ENCODE measurements at regions not wholly inside any gene's neighbourhood (a gene's known extent, or its start where the extent isn't known, plus 50 kb on each side); places are given as distances from the start of the nearest gene placed in this dataset.

DNA sequence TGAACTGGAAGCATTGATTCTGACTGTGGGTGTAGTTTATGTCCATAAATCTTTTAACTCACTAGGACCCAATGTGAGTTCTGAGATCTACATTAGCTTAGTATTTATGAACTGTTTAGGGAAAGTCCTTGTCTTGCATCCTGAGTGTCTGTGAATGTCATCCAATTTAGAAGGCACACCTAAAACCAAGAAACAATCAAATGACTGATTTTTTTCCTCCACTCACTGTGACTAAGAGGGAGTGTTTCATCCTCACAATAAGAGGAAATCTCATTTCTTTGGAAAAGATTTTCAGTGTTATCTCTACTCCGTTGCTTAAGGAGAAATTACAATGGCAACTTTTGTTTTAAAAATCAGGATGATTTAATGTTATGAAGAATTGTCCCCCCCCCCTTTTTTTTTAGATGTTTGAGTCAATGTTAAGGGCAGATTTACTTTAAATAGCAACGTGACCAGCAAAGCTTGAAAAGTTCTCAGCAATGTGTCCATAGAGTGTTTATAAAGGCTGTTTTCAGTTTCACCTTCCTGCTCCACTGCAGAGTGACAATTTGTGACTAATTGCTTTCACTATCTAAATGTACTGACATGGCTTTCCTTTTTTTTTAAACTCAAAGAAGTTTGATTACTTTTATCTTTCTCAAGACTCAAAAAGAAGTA is 173.0 kb downstream of the SPCS3 start:
- intact Hi-C loops (cut with DNase I), result no loop called here
- DNase-seq, result no peak

DNA sequence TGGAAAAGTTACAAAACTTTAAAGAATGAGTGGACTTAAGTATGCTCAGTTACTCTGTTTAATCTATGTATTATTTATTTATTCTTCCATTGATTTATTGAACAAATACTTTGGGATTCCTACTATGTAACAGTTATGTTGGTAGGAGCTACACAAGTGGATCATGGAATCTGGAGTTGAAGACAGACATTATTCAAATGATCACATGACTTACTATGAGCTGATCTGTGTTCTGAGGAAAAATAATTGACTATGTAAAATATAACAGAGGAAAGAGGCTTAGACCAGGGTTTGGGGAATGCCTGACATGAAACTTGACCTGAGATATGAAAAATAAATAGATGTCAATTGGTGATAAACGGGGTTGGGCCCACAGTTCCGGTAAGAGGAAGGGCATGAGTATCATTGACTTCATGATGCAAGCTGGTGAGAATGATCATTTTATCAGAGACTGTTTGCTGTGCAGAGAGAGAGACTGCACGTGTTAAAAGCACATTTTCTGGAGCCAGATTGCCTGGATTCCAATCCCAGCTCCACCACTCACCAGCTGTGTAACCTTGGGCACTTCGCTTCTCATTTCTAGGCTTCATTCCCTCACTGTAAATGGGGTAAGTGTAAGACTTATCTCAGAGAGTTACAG is 179.0 kb downstream of the SPCS3 start:
- no peak for DNase-seq
- intact Hi-C loops (cut with DNase I), result no loop called here

DNA sequence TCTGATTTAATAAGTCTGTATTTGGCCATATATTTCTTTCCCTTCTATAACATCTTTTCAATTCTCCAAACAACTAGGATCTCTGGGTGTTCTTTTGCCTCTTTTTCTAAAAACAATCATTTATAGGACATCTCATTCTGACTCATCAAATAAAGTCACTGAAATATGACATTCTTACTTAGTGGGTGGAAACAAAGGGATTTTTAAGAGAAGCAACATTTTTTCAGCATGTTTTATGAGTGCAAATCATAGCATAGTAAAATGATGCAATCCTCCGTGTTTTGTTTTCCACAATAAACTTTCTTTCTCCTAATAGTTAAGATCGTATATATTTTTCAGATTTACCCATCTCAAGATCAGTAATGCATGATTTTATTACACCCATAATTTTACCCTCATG is 179.8 kb downstream of the SPCS3 start:
- no peak for DNase-seq

DNA sequence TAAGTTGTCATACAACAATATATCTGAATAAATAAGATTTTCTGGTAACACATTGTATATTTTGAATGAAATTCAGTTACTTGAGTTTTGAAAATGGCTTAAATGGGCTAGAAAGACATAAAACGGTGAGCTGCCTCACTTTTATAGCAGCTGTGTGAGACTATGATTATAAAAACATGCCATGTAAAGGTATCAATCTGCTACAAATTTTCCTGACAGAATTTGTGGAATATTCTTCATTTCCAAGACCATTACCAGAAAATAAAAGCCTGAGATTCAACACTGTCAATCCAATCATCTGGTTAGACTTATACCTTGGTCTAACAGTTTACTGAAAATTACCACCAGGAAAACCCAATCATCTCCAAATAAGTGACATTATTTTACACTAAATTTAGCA is 181.1 kb downstream of the SPCS3 start:
- intact Hi-C loops (cut with DNase I), result no loop called here
- no peak for DNase-seq

More for the DNA sequence above, 179.8 kb downstream of the SPCS3 start:
- intact Hi-C loops (cut with DNase I), result no loop called here

DNA sequence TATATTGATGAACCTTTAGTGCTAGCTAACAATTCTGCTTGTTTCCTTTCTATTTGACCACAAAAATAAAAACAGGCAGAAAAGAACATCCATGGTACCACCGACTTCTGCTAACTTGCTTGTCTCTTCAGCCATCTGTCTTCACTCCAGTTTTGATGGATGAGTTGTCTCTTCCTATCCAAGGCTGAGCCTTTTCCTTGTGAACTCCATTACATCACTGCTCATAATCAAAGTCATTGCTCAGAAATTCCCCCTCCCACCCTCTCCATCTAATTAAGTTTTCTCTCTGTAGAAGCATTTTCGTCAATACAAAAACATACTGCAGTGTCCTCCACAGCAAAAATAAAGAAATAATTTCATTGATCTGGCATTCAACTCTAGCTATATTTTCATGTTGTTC is 184.4 kb downstream of the SPCS3 start:
- no peak for DNase-seq
- intact Hi-C loops (cut with DNase I), result no loop called here

DNA sequence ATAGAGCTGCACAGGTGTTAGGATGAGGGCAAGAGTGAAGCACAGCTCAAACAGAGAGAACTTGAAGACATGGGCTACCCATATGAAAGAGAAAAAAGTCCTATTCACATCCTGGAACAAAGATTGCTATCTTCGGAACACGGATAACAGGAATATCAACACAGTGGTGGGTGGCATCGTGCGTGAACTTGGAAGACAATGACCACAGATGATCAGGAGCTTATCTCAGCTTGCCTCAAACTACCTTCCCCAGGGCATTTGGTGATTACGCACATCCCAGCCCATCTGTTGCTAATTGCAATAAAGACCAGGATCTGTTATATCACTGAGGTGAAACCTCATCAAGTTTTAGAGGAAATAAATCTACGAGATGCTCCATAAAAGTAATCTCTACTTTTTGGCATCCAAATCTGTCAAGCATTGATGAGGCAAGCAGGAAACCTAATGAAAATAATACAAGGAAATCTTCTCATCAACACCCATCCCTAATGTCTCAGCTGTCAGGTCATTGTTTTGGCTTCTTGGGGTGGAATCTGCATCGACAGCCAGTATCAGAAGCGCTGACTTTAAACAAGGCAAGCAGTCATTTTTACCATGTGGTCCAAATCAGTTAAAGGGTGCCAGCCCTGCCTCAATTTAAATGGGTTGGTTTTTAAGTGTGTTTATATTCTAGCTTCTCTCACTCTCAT is 188.2 kb downstream of the SPCS3 start:
- no peak for DNase-seq

DNA sequence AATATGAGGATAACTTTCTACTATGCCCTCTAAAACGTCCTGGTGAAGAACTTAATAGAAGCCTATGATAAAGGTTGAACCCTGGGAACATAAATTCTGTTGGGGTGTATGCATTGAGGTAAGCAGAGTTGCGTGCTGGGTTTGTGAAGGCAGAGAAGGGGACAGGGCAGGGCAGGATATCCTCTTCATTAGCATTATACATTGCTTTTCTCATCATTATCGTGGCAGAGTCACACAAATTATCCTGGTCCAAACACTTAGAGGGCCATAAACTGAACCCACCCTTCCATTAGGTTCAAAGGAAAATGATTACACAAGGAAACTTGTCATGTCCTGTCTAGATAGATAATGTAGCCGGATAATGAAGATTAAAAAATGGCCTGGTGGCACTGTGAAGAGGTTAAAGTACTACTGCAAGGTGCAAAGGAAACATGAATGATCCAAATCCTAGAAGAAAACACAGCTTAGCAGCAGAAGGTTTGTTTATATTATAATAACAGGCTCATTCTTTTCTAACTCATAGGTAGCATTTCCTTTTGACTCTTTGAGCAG is 189.1 kb downstream of the SPCS3 start:
- DNase-seq, result no peak
- intact Hi-C loops (cut with DNase I), result no loop called here

More for the DNA sequence above, 188.2 kb downstream of the SPCS3 start:
- intact Hi-C loops (cut with DNase I), result no loop called here

DNA sequence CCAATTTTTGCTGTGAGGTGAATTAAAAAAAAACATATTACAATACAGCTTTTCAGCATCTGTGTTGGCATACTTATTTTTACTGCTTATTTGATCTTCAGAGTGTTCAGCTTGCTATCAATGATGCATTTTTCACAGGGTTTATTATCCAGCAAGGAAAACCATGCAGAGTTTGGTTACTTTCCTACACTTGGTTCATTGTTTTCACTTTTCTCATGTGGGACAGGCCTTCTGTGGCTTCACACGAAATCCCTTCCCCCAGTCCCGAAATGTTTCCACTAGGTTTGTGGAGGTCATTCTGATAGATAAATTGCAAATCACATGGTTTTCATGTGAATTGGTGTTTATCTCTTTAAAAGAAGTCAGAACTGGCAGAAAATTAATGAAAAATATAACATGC is 205.8 kb downstream of the SPCS3 start:
- intact Hi-C loops (cut with DNase I), result no loop called here
- DNase-seq, result no peak

DNA sequence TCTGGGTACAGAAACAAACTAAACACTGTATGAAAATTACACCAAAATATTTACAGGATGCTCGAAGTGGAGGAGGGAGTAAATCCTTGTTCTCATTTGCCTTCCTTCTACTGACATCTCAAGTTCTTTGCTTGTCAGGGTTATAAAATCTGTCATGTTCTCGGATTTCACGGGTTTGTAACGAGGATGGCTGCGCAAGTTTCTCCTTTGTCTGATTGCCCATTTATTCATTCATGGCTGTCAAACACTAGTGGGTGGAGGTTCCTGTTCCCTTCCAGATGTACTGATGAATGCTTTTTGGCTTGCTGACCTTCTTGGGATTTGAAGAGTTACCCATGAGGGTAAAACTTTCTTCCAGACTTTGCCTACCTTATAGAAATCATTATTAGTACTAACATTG is 206.9 kb downstream of the SPCS3 start:
- intact Hi-C loops (cut with DNase I), result no loop called here
- no peak for DNase-seq

DNA sequence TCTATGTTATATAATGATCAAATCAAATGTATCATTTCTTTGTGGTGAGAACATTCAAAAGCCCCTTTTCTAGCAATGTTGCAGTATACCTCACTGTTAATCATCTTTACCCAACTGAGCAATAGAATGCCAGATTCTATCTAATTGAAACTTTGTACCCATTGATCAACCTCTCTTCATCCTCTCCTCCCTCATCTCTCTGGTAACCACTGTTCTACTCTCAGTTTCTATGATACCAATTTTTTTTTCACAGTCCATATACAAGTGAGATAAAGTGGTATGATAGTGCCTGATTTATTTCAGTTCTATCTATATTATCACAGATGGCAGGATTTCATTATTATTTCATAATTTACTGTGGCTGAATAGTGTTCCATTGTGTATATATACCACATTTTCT is 209.8 kb downstream of the SPCS3 start:
- intact Hi-C loops (cut with DNase I), result no loop called here
- no peak for DNase-seq

DNA sequence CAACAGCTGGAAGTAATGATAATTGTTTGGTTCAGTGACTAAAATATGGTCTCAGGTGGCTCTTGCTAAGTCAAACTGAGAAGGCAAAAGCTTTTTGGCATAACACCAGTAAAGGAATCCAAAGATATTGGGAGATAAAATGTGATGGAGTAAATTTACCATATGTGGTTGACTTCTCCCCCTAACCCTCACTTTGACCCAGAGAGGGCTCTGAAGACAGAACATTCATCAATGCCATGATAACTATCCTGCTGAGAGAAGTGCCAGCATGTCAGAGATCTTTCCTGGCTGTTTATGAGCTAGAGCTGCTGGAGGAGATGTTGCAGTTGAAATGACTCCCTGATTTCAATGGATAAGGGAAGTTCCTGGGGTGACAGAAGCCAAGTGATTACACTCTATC is 213.4 kb downstream of the SPCS3 start:
- intact Hi-C loops (cut with DNase I), result no loop called here
- DNase-seq, result no peak

DNA sequence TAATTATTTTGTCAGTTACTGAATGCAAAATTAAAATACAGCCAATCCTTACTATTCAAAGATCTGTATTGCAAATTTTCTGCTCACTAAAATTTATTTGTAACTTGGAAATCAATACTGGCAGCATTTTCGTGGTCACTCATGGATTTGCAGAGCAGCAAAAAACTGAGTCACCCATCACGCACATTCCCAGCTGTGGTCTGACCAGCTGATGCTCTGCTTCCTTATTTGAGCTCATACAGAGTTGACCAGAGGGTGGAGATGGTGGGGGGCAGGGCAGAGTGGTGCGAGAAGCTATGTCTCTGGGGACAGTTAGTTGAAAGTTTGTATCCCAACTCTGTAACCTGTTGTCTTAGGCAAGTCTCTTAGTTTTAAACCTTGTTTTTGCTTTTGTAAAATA is 214.8 kb downstream of the SPCS3 start:
- DNase-seq, result no peak
- intact Hi-C loops (cut with DNase I), result no loop called here

DNA sequence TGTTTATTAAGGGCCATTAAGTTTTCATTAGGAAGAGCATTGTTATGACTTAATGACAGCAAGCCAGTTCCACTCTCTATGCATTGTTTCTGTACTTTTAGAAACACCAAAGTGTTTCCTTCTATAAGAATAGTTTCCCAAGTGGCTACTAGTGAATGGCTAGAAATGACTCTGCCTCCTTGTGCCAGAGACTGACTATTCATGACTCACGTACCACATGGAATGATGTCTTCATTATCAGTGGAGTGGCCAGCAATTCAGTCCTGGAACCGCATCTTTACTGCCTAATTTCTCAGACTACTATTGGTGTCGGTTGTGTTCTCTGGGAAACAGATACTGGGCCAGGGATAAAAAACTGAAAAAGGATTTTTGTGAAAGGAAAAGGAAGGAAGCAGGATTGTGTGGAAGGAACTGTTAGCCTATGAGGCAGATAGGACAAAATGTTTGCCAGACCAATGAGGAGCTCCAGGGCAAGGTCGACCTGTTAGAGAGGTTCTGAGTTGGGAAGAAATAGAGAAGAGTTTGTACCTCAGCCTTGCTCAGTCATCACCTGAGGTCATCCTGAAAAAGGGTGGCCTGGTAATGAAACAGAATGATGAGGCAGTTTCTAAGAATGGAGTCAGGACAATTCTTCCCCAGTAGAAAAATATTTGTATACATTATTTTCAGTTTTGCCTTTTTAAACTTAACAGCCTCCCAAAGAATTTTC is 218.6 kb downstream of the SPCS3 start:
- intact Hi-C loops (cut with DNase I), result no loop called here
- no peak for DNase-seq

DNA sequence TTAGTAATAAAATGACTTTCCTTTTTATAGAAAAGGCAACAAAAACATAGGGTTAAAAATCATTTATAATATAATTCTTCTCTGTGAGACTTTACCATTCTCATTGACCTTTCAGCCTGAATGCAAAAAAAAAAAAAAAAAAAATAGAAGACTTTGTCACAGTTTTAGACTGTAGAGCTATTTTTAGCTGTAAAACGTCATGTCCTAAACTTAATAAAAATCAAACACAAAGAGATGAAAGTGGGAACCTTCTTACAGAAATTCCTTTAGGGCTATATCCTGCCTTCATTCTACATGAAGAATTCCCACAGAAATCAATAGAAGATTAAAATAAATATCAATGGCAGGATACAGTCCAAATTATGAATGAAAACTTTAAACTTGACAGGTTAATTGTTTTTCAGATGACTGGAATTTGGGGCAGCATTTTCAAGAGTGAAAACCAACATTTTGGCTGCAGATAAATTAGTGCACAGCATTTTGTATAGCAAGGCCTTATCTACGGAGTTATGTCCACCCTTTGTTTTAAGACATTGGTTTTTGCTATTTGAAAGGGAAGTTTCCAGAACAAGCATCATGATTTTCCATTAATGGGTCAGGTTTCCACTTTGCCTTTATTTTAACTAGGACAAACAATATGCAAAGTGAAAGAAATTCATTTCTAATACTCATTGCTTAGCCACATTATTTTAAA is 219.5 kb downstream of the SPCS3 start:
- intact Hi-C loops (cut with DNase I), result no loop called here
- DNase-seq, result no peak

DNA sequence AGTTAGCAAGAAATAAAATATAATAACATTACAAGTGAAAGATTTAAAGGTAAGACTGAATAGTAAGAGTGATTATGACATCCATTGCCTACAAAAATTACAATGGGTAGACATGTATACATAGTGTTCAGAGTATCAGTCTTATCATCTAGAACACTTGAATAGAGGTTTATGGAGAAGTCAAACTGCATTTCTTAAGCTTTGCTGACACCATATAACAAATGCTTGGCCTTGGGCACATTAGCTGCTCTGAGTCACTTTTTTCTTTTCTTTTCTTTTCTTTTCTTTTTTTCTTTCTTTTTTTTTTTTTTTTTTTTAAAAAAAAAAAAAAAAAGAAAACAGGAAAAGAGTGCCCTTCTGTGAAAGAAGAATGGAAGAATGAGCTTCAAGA is 220.0 kb downstream of the SPCS3 start:
- no peak for DNase-seq
- intact Hi-C loops (cut with DNase I), result no loop called here

DNA sequence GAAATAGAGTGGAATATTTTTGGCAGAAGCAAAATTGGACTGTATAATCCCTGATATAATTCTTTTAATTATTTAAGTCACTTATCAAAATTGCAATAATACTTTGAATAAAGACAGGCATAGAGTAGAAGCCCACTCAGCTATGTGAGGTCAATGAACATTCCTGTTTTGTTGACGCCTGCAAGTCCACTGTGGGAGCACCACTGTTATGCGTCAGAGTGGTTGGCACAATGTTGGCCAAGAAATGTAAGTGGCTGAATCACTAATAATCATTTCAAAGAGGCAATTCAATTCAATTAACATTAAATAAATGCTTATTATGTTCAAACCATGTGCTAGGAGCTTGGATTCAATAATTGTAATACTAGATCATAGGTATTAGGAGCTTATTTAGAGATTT is 221.0 kb downstream of the SPCS3 start:
- no peak for DNase-seq
- intact Hi-C loops (cut with DNase I), result no loop called here

DNA sequence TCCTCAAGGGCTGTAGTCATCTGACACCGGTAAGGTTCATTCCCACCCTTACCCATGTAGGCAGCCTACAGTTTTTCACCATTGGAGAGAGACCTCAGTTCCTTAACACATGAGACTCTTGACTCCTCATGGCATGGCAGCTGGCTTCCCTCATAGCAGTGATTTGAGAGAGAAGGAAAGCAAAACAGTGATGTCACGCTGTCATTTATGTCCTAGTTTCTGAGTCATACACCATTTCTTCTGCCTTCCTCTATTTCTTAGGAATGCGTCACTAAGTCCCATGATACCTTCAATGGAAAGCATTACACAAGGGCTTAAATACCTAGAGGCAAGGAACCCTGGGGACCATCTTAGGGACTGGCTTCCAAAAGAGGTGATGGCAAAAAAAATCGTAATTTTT is 226.1 kb downstream of the SPCS3 start:
- DNase-seq, result no peak
- intact Hi-C loops (cut with DNase I), result no loop called here

DNA sequence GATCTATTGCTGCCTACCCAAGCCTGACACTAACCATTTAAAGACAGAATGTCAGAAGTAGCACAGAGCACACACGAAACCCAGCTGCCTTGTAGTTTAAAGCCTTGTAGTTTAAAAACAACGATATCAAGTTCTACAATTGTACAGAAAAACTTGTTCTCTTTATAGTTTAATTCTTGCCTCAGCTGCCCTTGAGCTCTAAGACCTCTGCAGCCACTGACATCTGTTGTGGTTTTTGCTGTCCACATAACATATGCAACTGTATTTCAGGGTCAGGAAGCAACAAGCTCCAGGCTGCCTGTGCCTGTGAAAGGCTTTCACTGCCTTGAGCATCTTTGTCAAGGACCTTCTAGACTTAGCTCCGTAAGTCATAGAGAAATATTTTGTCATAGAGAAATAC is 227.2 kb downstream of the SPCS3 start:
- no peak for DNase-seq
- intact Hi-C loops (cut with DNase I), result no loop called here

DNA sequence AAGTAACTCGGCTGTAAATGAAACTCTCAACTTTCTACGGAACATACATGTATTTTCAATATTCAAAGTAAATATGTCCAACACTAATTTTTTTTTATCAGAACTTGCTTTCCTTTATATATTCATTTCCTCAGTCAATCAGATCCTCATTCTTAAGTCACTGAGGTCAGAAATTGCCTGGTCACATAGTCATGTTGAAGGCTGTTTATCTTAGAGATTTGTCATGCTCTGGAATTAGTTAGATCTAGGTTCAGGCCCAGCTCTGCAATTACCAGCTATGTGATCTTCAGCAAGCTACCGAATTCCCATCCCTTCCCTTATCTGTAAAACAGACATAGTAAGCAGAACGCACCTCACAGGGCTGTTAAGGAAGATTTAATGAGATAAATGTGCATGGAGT is 228.8 kb downstream of the SPCS3 start:
- intact Hi-C loops (cut with DNase I), result no loop called here
- no peak for DNase-seq
